HG03575 (cell line): ENCODE measurements at regions not wholly inside any gene's neighbourhood (a gene's known extent, or its start where the extent isn't known, plus 50 kb on each side); places are given as distances from the start of the nearest gene placed in this dataset.
"Not testable (repeated sequence)": the region's sequence is repeated elsewhere in the genome, so short reads cannot be mapped to it uniquely, and the experiment has no call there.

Experiments used
- ATAC-seq: cut with Tn5 transposase; IDR thresholded peaks from one replicate; pipeline ENCODE4 v1.9.1; 2021; ENCODE audit not compliant: unreplicated experiment, insufficient number of reproducible peaks, low FRiP score; ENCODE audit errors: extremely low read depth

- no peak for ATAC-seq
Measured at GRCh38 chr10:33709008-33709753, 374.7 kb upstream of the NRP1 start.

DNA sequence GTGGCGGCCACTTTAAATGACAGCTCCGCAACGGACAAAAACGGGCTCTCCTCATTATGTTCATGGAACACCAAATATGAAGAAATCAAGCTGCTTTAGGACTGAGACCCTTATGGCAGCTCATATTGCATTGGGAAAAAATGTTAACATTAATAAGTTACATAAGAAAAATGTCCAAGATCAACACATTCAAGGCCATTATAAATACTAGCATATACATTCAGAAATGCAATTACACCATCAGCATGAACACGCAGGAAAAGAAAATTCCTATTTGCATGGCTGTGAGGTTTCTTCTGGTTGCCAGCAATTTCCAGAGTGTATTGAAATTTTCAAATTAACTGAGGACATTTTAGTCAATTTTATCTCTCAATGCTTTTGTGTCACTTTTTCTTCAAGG is 374.1 kb upstream of the NRP1 start:
- no peak for ATAC-seq

DNA sequence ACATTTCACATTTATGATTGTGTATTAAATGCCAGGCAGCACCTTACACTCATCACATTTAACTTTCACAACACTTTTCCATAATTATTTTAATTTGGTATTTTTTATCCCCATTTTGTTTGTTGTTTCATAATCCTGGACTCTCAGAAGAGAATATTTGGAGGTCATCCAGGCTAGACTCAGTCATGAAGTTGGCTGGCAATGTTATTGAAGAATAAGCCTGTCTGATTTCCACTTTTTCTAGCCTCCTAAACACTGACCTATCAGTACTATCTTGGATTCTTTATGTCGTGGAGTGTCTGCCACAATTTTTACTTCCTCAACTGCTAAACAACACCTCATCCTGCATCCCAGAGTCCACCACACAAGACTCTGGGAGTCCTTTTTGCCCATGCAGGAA is 372.3 kb upstream of the NRP1 start:
- no peak for ATAC-seq

GRCh38 chr10:33706191-33706590 is 371.7 kb upstream of the NRP1 start:
- no peak for ATAC-seq

- no peak for ATAC-seq
Measured at GRCh38 chr10:33704214-33704830, 369.9 kb upstream of the NRP1 start.

- ATAC-seq = no peak
Measured at GRCh38 chr10:33703501-33704213, 369.2 kb upstream of the NRP1 start.

GRCh38 chr10:33698033-33698432 is 363.6 kb upstream of the NRP1 start:
- no peak for ATAC-seq

- ATAC-seq = no peak
Measured at GRCh38 chr10:33697016-33697415, 362.5 kb upstream of the NRP1 start.

- no peak for ATAC-seq
Measured at GRCh38 chr10:33695536-33695935, 361.1 kb upstream of the NRP1 start.

DNA sequence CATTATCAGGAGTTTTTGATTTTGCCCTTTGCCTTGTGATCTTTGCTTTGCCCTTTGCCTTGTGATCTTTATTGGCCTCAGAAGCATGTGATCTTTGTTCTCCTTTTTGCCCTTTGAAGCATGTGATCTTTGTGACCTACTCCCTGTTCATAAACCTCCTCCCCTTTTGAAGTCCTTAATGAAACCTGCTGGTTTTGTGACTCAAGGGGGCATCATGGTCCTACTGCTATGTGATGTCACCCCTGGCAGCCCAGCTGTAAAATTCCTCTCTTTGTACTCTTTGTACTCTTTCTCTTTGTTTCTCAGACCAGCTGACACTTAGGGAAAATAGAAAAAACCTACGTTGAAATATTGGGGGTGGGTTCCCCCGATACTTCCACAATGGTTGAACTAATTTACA is 356.1 kb upstream of the NRP1 start:
- ATAC-seq = not testable (repeated sequence)

DNA sequence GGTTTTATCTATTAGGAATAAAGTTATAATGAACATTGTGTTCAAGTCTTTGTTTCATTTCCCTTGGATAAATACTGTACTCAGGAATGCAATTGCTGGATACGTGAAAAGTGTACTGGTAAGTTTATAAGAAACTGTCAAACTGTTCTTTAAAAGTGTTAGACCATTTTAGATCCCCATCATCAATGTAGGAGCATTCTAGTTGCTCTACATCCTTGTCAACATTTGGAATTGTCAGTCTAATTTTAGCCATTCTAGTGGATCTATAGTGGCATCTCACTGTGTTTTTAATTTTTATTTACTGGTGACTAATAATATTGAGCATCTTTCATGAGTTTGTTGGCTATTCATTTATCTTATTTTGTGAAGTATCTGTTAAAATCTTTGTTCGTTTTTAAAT is 354.0 kb upstream of the NRP1 start:
- ATAC-seq = no peak

GRCh38 chr10:33684211-33684611 is 349.7 kb upstream of the NRP1 start:
- ATAC-seq = no peak

DNA sequence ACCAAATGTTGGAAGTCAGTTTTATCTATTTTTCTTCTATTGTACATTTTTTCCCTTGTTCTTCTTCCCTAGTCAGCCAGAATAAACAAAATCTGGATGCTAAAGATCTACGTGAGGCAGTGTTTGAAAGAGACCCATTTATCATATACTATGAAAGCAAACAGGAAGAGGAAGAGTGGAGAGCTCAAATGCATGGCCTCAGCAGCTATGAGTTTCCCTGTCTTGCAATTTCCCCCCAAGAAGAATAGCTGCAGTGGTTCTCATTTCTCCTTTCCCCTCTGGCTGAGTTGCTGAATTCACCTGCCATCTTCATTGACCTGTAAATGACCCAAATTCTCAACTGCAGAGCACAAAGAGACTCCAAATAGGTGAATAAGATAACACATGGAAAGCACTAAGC is 347.1 kb upstream of the NRP1 start:
- ATAC-seq = no peak

- ATAC-seq = no peak
Measured at GRCh38 chr10:33680036-33680435, 345.6 kb upstream of the NRP1 start.

DNA sequence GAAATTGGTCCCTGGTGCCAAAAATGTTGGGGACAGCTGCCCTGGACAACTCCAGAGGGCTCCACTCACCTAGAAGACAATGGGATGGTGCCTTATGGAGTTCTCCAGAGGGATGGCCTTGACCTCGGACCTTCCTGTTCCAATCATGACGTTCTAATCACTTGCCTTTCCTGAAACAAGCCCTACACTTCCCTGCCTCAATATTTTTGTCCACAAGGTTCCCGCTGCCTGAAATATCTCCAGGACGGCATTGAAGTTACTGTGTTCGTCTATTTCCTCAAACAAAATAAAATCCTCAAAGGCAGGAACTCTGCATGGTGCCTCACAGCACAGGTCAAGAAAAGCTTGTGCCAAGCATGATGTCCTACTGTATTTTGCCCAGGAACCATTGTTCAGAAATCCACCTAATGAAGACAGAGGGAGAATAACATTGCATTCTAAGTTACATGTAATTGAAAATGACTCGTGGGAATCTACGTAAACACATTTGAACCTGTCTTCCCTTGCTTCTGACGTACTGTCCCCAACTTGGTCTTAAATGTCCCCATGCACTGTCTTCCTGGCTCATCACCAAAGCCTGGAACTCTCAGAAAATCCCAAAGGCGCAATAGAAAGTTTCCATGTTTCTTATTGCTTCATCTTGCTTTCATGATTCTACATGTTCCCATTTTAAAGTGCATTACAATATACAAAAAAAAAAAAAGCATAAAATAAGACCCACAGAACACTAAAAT is 342.3 kb upstream of the NRP1 start:
- ATAC-seq = no peak

DNA sequence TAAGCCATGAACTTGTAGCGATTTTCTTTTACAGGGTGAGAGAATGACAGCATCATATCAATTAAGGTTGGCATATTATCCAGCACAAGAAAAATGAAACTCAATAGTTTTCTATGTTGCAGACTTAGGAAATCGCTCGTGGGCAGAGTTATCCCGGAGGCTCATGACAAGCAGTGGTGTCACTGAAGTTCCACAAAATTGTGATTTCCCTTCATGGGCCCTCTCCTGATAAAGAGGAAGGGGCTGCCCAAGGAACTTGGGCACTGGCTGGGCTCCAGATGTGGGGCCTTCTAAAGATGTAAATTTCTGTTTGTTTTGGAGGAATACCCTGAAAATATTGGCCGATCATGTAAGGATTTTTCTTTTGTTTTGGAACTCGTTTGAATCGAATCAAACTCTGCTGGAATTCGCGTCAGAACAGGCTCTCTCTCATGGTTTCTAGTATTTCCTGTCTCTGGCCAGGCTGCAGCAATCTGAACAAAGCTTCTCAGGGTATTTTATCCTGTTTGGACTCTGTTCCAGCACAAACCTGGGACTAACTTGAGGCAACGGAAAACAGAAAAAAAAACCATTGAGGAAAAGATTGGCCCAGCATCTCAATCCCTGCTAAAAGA is 340.6 kb upstream of the NRP1 start:
- no peak for ATAC-seq

DNA sequence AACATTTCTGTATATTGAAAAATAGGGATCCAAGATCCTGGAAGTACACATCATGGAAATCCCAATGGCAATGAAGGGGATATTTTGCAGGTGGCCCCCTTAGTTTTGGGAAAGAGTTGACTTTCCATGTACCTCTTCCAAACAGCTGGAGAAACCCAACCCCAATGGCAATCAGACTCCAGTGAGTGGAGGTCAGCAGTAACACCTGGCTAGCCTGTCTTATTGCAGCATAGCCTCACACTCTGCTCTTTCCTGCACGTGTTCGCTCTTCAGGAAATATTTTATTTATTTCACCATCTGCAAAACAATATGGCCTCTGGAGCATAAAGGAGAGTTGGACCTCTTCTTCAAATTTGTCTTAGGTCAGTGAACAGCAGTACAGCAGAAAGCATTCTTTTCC is 340.0 kb upstream of the NRP1 start:
- no peak for ATAC-seq

- ATAC-seq = no peak
Measured at GRCh38 chr10:33673839-33674415, 339.5 kb upstream of the NRP1 start.

GRCh38 chr10:33669904-33670303 is 335.4 kb upstream of the NRP1 start:
- ATAC-seq = no peak
